PC-9 (cell line): ENCODE measurements at regions not wholly inside any gene's neighbourhood (a gene's known extent, or its start where the extent isn't known, plus 50 kb on each side); places are given as distances from the start of the nearest gene placed in this dataset.

Source experiments
- BruUV-seq: library from RNA; stranded (reverse); fragments of 400-500 nt; replicated peaks from 2 replicates; lab custom pipeline; 2021; lab: Mats Ljungman, UMichigan
- CTCF ChIA-PET: fragments of 300-600 bp; sonication (Branson Sonifier 250); formaldehyde crosslinking; loops from one replicate; lab custom pipeline; 2022; ENCODE audit warnings: antibody characterized with exemption; lab: Charles Lee
- POLR2A ChIA-PET: fragments of 300-600 bp; sonication (Branson Sonifier 250); formaldehyde crosslinking; loops from one replicate; lab custom pipeline; 2022; ENCODE audit warnings: antibody characterized with exemption; ENCODE audit not compliant: unreplicated experiment; lab: Charles Lee
- DNase-seq, 2 experiments: peaks; one replicate each; pipeline versions ENCODE4 v3.0.0 to v3.0.0-alpha.2; 2015 to 2022; ENCODE audit warnings: mixed read lengths in 1 of 2
- H2AFZ ChIP-seq: fragments of 200-600 bp; sonication (generic); 2 replicates; pipeline ENCODE4 v1.8.1; 2017; ENCODE audit warnings: antibody characterized with exemption
- H3F3A ChIP-seq: fragments of 200-600 bp; sonication (generic); 2 replicates; pipeline ENCODE4 v1.8.1; 2017; ENCODE audit warnings: antibody characterized with exemption, mild to moderate bottlenecking, low read depth; ENCODE audit not compliant: insufficient read depth
- H3K27ac ChIP-seq: fragments of 200-600 bp; sonication (generic); 2 replicates; pipeline ENCODE4 v1.6.1; 2016; ENCODE audit warnings: mixed run types
- H3K27me3 ChIP-seq: fragments of 200-600 bp; sonication (generic); 2 replicates; pipeline ENCODE4 v1.6.1; 2016; ENCODE audit warnings: low read depth, mixed run types; ENCODE audit not compliant: insufficient read depth
- H3K36me3 ChIP-seq: fragments of 200-600 bp; sonication (generic); 2 replicates; pipeline ENCODE4 v1.6.1; 2016; ENCODE audit warnings: low read depth, mixed run types
- H3K4me1 ChIP-seq: fragments of 200-600 bp; sonication (generic); replicated peaks from 2 replicates; pipeline ENCODE4 v1.6.1; 2016; ENCODE audit warnings: mixed run types; ENCODE audit not compliant: insufficient read depth
- H3K4me2 ChIP-seq: fragments of 200-600 bp; sonication (generic); 2 replicates; pipeline ENCODE4 v1.6.1; 2017; ENCODE audit warnings: mixed run types
- H3K4me3 ChIP-seq: fragments of 200-600 bp; sonication (generic); 2 replicates; pipeline ENCODE4 v1.6.1; 2016; ENCODE audit warnings: mixed run types
- H3K79me2 ChIP-seq: fragments of 200-600 bp; sonication (generic); 2 replicates; pipeline ENCODE4 v1.6.1; 2017; ENCODE audit warnings: low read depth, mixed run types
- H3K9me2 ChIP-seq: fragments of 200-600 bp; sonication (generic); 2 replicates; pipeline ENCODE4 v1.8.1; 2017; ENCODE audit warnings: mild to moderate bottlenecking; ENCODE audit not compliant: insufficient read depth
- H3K9me3 ChIP-seq: fragments of 200-600 bp; sonication (generic); 2 replicates; pipeline ENCODE4 v1.8.1; 2016; ENCODE audit warnings: low read depth; ENCODE audit not compliant: insufficient read depth
- H4K20me1 ChIP-seq: fragments of 200-600 bp; sonication (generic); 2 replicates; pipeline ENCODE4 v1.8.1; 2017; ENCODE audit not compliant: insufficient read depth
- EZH2 ChIP-seq: fragments of 200-600 bp; sonication (generic); IDR thresholded peaks from 2 replicates; pipeline ENCODE4 v1.8.0; 2017; ENCODE audit warnings: antibody characterized with exemption, low read depth
- intact Hi-C: fragments of 100-400 bp; cut with micrococcal nuclease; formaldehyde crosslinking; loops from one replicate; pipeline ENCODE4 v1.10.0; 2022; ENCODE audit not compliant: unreplicated experiment
- TF ChIP-seq, protein P1 (sequence below): fragments of 200-600 bp; sonication (generic); conservative IDR thresholded peaks from 2 replicates; pipeline ENCODE4 v1.6.1; 2017; ENCODE audit warnings: mixed run types, antibody characterized with exemption, mild to moderate bottlenecking, moderate library complexity

DNA sequence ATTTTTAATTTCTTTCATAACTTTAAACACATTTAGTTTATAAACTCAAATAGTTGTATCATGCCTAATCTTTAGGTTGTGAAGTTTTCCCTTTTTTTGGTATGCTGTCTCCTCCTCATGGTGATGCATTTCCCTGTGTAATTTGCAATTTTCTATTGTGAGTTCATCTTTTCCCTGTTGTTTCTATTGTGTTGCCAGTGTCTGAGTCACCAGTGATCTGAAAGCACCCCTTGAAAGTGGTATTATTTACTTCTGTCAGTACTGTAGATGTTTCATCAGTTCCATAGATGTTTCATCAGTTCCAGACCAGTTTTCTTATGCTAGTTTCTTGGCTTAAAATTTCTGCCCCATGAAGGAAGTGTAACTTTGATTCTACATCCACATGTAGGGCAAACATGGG is 80.6 kb downstream of the OXSM start:
- no peak overlapping the region for H2AFZ ChIP-seq
- H3K36me3 ChIP-seq = no peaks in the 10 kb centered on the region
- no peaks in the 10 kb centered on the region for H4K20me1 ChIP-seq
- no peak overlapping the region for H3K4me3 ChIP-seq
- POLR2A ChIA-PET = no interaction called here
- CTCF ChIA-PET = no interaction called here
- no peaks in the 10 kb centered on the region for H3K27me3 ChIP-seq
- H3K4me2 ChIP-seq = no peak overlapping the region
- no peak for DNase-seq
- H3K9me2 ChIP-seq = no peaks in the 10 kb centered on the region
- no peaks in the 10 kb centered on the region for H3K4me1 ChIP-seq
- no peaks in the 10 kb centered on the region for H3K9me3 ChIP-seq
- TF ChIP-seq EZH2 = no peak
- TF ChIP-seq, protein P1, sequence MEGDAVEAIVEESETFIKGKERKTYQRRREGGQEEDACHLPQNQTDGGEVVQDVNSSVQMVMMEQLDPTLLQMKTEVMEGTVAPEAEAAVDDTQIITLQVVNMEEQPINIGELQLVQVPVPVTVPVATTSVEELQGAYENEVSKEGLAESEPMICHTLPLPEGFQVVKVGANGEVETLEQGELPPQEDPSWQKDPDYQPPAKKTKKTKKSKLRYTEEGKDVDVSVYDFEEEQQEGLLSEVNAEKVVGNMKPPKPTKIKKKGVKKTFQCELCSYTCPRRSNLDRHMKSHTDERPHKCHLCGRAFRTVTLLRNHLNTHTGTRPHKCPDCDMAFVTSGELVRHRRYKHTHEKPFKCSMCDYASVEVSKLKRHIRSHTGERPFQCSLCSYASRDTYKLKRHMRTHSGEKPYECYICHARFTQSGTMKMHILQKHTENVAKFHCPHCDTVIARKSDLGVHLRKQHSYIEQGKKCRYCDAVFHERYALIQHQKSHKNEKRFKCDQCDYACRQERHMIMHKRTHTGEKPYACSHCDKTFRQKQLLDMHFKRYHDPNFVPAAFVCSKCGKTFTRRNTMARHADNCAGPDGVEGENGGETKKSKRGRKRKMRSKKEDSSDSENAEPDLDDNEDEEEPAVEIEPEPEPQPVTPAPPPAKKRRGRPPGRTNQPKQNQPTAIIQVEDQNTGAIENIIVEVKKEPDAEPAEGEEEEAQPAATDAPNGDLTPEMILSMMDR = no peak
- no TSS peak for BruUV-seq
- no peak overlapping the region for H3K27ac ChIP-seq
- no peaks in the 10 kb centered on the region for H3K79me2 ChIP-seq
- intact Hi-C loops = no loop called here
- no peaks in the 10 kb centered on the region for H3F3A ChIP-seq

DNA sequence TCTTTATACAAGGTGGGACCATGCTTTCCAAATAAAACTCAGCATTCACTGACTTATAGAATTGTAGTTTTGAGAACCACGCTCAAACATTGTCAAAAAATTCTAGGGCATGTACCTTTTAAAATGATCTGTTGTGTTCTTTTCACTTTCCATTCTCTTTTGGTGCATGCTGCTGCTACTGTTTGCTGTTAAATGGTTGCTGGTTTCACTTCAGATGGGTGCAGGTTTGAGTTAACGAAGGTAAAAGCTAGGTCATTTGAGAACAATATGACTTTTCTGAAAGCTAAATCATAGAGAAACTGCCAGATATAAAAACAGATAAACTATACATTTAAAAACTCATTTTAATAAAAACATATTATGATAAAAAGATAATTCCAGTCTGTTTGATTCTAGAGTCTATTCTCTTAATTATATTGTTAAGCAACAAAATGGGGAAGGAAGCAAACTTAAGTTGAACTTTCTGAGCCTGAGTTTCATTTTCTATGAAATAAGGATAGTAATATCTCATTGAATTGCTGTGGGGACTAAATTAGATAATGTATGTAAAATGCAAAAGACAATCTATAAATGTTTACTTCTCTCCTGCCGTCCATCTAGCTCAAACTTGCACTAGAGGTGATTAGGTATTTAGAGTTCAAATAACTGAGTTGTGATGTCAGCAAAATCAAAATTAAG is 82.4 kb downstream of the OXSM start:
- Histone ChIP-seq H3F3A (no peaks in the 10 kb centered on the region), H3K36me3 (no peaks in the 10 kb centered on the region), H3K9me2 (no peaks in the 10 kb centered on the region), H3K79me2 (no peaks in the 10 kb centered on the region), H3K9me3 (no peaks in the 10 kb centered on the region), H3K4me1 (no peaks in the 10 kb centered on the region), H3K27ac (no peak overlapping the region), H3K4me3 (no peak overlapping the region), H2AFZ (no peak overlapping the region), H3K4me2 (no peak overlapping the region), H3K27me3 (no peaks in the 10 kb centered on the region), H4K20me1 (no peaks in the 10 kb centered on the region)
- ChIA-PET POLR2A (no interaction called here), CTCF (no interaction called here)
- no TSS peak for BruUV-seq
- DNase-seq = no peak
- intact Hi-C loops = no loop called here
- no peak for TF ChIP-seq EZH2
- TF ChIP-seq, protein P1 = no peak

DNA sequence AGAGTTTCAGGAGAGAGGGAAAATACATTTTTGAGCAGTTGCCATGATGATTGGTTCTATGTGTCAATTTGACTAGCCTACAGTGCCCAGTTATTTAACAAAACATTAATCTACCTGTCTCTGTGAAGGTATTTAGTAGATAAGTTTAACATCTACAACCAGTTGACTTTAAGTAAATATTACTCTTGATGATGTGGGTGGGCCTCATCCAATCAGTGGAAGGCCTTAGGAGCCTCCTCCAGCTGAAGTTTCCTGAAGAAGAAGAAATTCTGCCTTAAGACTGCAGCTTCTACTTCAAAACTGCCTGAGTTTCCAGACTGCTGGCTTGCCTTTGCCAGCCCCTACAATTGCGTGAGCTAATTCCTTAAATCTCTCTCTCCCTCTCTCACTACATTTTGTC is 93.6 kb downstream of the OXSM start:
- Histone ChIP-seq H3K9me3 (no peaks in the 10 kb centered on the region), H3K4me3 (no peak overlapping the region), H3K4me1 (no peaks in the 10 kb centered on the region), H4K20me1 (no peaks in the 10 kb centered on the region), H3K27ac (no peak overlapping the region), H3K4me2 (no peak overlapping the region), H3K9me2 (no peaks in the 10 kb centered on the region), H3K27me3 (no peaks in the 10 kb centered on the region), H3K36me3 (no peaks in the 10 kb centered on the region), H3K79me2 (no peaks in the 10 kb centered on the region), H3F3A (no peaks in the 10 kb centered on the region), H2AFZ (no peak overlapping the region)
- TF ChIP-seq, protein P1 = no peak
- no peak for TF ChIP-seq EZH2
- POLR2A ChIA-PET = no interaction called here
- no peak for DNase-seq
- BruUV-seq = no TSS peak
- intact Hi-C loops = no loop called here
- CTCF ChIA-PET = interaction anchor here (0.5 kb wide), 1 partner anchor 79 kb away, joined by 5 read pairs; no protein-coding TSS in a partner anchor
